ENCODE measurements at regions not wholly inside any gene's neighbourhood (a gene's known extent, or its start where the extent isn't known, plus 50 kb on each side); places are given as distances from the start of the nearest gene placed in this dataset.

DNA sequence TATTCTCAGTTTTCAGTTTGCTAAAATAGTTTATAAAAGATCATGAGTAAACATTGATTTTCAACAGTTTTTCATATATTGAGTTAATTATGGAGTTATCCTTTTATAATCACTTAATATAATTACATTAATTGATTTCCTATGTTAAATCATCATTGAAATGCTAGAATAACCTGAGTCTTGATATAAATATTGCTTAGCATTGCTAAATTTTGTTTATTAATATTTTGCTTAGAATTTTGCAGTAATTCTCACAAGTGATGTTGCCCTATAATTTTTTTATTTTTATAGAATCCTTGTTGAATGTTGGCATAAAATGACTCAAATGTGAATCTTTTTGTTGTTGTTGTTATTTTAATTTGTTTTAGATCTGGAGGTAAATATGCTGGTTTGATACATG is 654.2 kb downstream of the OTOL1 start:
- ATAC-seq (no peak), DNase-seq (ENCODE audit: low spot score) (no peak)
- CTCF ChIA-PET = no interaction called here
- TF ChIP-seq SOX15 (CRISPR knock-in tag; IDR thresholded peaks at IDR 0.05) = no peak
- Mint-ChIP-seq H3K36me3 (no peaks in the 10 kb centered on the region), H3K27me3 (ENCODE audit: low read depth) (no peaks in the 10 kb centered on the region), H3K9me3 (no peaks in the 10 kb centered on the region), H3K4me1 (no peaks in the 10 kb centered on the region), H3K4me3 (no peak overlapping the region), H3K27ac (no peak overlapping the region)
- POLR2A ChIA-PET = no interaction called here

DNA sequence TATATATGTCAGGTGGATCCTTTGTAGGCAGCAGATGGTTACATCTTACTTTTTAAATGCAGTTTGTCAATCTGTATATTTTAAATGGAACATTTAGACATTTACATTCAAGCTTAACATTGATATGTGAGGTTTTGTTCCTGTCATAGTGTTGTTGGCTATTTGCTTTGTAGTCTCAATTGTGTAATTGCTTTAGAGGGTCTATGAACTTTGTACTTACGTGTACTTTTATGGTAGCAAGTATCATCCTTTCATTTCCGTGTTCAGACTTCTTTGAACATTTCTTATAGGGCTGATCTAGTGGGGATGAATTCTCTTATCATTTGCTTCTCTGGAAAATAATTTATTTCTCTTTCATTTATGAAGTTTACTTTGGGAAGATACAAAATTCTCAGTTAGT is 656.0 kb downstream of the OTOL1 start:
- Mint-ChIP-seq H3K36me3 (peaks cover 2% of the 10 kb centered on the region), H3K4me3 (no peak overlapping the region), H3K4me1 (no peaks in the 10 kb centered on the region), H3K9me3 (peaks cover 2% of the 10 kb centered on the region), H3K27me3 (ENCODE audit: low read depth) (no peaks in the 10 kb centered on the region; the same call in 1 of the 2 replicates), H3K27ac (no peak overlapping the region)
- no peak for DNase-seq (ENCODE audit: low spot score)
- no peak for TF ChIP-seq HMGA2 (CRISPR knock-in tag; IDR thresholded peaks at IDR 0.05)
- no peak for TF ChIP-seq ZNF263 (CRISPR knock-in tag; IDR thresholded peaks at IDR 0.05; ENCODE audit: low read depth)
- no peak for TF ChIP-seq CDX4 (CRISPR knock-in tag; IDR thresholded peaks at IDR 0.05; ENCODE audit: borderline replicate concordance)
- TF ChIP-seq ZNF671 (CRISPR knock-in tag; IDR thresholded peaks at IDR 0.05) = no peak
- no peak for TF ChIP-seq HMGXB4 (CRISPR knock-in tag; IDR thresholded peaks at IDR 0.05)
- ChIA-PET CTCF (no interaction called here), POLR2A (no interaction called here)
- ATAC-seq = no peak

DNA sequence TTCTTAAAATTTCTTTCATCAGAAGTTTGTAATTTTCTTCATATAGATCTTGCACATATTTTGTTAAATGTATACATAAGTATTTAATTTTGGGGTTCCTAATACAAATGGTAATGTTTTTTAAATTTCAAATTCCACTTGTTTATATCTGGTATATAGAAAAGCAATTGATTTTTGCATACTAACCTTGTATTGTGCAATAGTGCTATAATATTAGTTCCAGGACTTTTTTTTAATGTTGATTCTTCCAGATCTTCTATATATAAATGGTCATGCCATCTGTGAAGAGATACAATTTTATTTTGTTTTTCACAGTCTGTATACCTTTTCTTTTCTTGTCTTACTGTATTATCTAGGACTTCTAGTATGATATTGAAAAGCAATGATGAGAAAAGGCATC is 665.0 kb downstream of the OTOL1 start:
- ChIA-PET CTCF (no interaction called here), POLR2A (no interaction called here)
- H3K4me1 Mint-ChIP-seq = no peaks in the 10 kb centered on the region
- no peak for ATAC-seq
- peaks cover 12% of the 10 kb centered on the region for H3K9me3 Mint-ChIP-seq
- TF ChIP-seq HMGXB4 (CRISPR knock-in tag; IDR thresholded peaks at IDR 0.05) (no peak), NR2C2 (CRISPR knock-in tag; IDR thresholded peaks at IDR 0.05) (no peak), PREB (CRISPR knock-in tag; IDR thresholded peaks at IDR 0.05; ENCODE audit: borderline replicate concordance) (no peak), KAT7 (CRISPR knock-in tag; IDR thresholded peaks at IDR 0.05; ENCODE audit: borderline replicate concordance) (no peak), JAZF1 (CRISPR knock-in tag; IDR thresholded peaks at IDR 0.05) (no peak), SOX15 (CRISPR knock-in tag; IDR thresholded peaks at IDR 0.05) (no peak), FOXP4 (CRISPR knock-in tag; IDR thresholded peaks at IDR 0.05) (no peak), TP53 (CRISPR knock-in tag; IDR thresholded peaks at IDR 0.05) (no peak), SMAD4 (CRISPR knock-in tag; IDR thresholded peaks at IDR 0.05) (no peak), IRF2 (CRISPR knock-in tag; IDR thresholded peaks at IDR 0.05; ENCODE audit: borderline replicate concordance, low read depth) (no peak)
- no peak overlapping the region for H3K4me3 Mint-ChIP-seq
- peaks cover 11% of the 10 kb centered on the region for H3K36me3 Mint-ChIP-seq
- no peak for DNase-seq (ENCODE audit: low spot score)
- no peaks in the 10 kb centered on the region; the same call in 1 of the 2 replicates for H3K27me3 Mint-ChIP-seq (ENCODE audit: low read depth)
- no peak overlapping the region for H3K27ac Mint-ChIP-seq

Data from WTC11 (cell line).